ENCODE measurements at regions not wholly inside any gene's neighbourhood (a gene's known extent, or its start where the extent isn't known, plus 50 kb on each side); places are given as distances from the start of the nearest gene placed in this dataset.

DNA sequence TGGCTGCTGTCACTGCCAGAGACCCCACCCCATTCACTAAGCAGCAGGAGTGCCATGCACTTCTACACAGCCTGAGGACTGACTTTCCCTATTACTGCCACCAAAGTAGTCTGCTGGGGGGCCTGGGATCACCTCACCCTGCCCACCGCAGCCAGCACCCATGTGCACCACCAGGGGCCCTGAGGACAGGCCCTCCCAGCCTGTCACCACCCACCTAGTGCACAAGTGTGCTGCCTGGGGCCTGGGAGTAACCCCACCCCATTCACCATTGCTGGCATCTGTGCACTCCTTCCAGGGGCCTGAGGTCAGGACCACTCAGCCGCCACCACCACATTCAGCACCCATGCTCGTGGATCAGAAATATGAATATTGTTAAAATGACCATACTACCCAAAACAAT is 247.8 kb upstream of the NCKAP5 start:
- TF ChIP-seq, protein P1, sequence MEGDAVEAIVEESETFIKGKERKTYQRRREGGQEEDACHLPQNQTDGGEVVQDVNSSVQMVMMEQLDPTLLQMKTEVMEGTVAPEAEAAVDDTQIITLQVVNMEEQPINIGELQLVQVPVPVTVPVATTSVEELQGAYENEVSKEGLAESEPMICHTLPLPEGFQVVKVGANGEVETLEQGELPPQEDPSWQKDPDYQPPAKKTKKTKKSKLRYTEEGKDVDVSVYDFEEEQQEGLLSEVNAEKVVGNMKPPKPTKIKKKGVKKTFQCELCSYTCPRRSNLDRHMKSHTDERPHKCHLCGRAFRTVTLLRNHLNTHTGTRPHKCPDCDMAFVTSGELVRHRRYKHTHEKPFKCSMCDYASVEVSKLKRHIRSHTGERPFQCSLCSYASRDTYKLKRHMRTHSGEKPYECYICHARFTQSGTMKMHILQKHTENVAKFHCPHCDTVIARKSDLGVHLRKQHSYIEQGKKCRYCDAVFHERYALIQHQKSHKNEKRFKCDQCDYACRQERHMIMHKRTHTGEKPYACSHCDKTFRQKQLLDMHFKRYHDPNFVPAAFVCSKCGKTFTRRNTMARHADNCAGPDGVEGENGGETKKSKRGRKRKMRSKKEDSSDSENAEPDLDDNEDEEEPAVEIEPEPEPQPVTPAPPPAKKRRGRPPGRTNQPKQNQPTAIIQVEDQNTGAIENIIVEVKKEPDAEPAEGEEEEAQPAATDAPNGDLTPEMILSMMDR (IDR thresholded peaks at IDR 0.05): no peak
- TF ChIP-seq POLR2A (IDR thresholded peaks at IDR 0.05): no peak
